Activated CD4-positive, alpha-beta T cell treated with anti-CD3 and anti-CD28 coated beads, Interleukin-2, Interleukin-6, amounts not matched to agents 100 ng/mL and 50 ng/mL, durations not matched to agents 16 hours and 8 hours (primary cell): ENCODE measurements at regions not wholly inside any gene's neighbourhood (a gene's known extent, or its start where the extent isn't known, plus 50 kb on each side); places are given as distances from the start of the nearest gene placed in this dataset.

Experiments
- DNase-seq: peaks from one replicate; pipeline ENCODE4 v3.0.0-alpha.2; 2020

DNA sequence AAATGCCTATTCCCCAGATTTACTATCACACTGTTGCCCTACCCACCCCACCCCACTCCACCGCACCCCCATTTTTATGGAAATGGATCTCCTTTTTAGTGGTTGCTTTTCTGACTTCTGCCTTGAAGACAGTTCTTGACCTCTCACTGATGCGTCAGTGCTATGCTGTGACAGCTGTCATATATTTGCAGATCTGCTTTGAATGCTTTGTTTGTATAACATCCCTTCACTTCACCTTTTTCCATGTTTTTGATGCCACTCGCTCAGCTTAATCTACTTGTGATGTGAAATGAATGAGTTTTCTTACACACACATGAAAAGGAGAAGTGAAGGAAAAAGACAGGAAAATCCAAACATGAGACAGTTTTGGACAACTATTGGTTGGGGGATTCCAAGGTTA is 731.0 kb downstream of the SLITRK6 start:
- DNase-seq, result no peak

DNA sequence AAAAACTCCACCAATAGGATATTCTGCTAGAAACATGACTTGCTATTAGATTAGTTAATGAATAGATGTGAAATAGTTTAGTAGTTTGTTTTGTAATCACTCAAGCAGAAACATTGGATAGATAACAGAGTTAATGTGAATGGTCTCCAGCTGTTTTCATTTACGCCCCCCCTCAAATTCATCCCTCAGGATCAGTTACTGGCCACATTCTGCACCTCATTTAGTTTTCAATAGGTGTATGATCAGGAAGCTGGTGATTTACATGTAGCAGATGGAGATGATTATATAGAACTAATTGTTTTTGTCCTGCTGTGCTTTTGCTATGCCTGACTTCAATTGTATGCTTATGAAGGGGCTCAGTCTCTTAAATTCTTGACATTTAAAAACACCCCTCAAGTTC is 759.0 kb downstream of the SLITRK6 start:
- DNase-seq, result no peak

DNA sequence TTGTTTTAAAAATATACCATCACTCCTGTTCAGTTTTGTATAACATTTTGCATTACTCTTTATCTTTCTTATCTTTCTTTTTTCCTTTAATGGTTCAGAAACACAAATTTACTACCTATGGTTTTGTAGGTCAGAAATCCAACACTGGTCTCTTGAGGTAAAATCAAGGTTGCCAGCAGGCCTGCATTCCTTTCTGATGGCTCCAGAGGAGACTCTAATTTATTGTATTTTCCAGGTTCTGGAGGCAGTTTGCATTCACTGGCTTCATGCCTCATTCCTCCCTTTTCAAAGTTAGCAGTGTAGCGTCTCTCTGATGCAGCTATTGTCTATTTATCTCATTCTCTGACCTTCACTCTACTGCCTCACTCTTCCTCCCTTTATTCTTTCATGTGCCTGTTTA is 767.4 kb downstream of the SLITRK6 start:
- DNase-seq, result no peak

DNA sequence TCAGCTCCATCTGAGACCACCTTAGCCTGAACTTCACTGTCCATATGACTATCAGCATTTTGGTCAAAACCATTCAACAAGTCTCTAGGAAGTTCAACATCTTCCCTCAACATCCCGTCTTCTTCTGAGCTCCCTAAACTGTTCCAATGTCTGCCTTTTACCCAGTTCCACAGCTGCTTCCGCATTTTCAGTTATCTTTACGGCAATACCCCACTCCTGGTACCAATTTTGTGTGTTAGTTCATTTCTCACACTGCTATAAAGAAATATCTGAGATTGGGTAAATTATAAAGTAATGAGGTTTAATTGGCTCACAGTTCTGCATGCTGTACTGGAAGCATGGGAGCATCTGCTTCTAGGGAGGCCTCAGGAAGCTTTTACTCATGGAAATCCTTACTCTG is 771.2 kb downstream of the SLITRK6 start:
- DNase-seq, result no peak

DNA sequence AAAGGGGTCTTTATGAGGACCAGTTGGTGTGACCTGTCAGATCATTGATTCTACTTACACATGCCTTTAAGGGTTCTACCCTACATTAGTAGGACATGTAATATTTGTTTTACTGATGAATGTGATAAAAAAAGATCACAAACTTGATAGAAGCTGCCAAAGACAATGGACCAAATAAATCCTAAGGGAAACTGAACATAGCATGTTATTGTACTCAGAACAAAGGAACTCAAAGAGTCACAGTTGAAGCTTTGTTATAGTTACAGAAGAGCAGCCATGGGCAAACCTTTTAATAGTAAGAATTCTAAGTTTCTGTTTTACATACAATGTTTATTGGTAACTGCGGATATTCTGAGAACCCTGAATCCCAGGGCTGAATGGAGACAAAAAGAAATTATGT is 780.1 kb downstream of the SLITRK6 start:
- DNase-seq, result no peak

DNA sequence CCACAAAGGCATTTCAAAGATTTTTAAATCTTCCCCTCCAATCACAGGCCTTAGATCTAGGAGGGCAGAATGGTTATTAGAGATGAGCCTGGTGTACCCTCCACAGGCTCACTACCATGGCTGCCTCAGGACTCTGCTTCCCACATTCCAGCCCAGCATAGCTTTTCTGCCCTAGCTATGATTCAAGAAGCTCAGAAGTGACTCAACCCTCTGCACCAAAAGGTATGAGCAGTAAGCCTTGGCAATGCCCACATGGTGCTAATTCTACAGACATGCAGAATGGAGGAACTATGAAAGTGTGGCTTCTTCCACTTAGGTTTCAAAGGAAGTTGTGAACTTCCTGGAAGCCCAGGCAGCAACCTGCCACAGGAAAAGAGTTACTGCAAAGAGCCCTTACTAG is 786.2 kb downstream of the SLITRK6 start:
- DNase-seq, result no peak

DNA sequence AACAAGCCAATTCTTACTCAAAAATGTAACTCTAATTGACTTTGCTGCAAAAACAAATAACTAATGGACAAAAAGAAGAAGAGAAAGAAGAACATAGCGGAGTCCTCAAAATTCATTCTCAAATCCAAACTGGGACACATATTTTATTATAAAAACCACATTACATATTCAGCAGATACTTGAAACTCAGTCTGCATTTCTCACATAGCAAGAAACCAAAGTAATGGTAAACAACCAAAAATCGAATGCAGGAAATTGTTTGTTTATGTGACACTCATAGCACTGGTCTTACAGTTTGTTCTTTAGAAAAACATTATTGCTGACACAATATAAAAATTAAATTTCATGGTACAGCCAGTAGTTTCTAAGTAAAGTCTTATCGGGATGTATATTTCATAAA is 789.8 kb downstream of the SLITRK6 start:
- no peak for DNase-seq

DNA sequence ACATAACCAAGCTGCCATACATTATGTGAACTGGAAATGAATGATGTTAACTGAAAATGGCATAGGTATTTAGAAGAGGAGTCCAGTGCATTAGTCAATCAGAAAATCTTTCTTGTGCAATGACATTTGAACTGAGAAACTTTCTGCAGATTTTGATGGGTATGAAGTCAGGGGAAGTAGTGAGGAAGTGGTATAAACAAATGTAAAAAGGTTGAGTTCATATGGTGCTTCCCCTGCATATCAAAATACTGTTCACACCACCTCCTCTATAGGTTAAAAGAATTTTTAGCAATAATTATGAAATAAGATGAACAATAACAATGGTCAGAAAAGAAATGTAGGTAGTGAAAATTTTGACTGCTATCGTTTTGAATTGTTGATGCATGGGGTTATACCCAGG is 800.0 kb downstream of the SLITRK6 start:
- DNase-seq, result no peak

DNA sequence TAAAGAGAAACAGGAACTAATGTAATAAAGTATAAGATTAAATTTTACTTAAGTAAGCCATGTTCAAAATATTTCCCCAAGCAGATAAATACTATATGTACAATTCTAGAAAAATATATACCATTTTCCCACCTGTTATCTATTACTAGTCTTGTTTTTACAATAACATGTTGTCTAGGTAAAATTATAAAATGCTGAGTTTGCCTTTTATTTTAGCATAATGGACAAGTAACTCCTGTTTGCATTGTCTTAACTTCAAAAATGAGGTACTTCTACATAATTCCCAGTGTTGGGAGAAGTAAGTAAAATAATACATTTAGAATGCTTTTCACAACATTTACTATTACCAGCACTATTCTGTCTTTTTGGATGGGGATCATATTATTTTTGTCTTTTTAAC is 800.5 kb downstream of the SLITRK6 start:
- DNase-seq, result no peak

DNA sequence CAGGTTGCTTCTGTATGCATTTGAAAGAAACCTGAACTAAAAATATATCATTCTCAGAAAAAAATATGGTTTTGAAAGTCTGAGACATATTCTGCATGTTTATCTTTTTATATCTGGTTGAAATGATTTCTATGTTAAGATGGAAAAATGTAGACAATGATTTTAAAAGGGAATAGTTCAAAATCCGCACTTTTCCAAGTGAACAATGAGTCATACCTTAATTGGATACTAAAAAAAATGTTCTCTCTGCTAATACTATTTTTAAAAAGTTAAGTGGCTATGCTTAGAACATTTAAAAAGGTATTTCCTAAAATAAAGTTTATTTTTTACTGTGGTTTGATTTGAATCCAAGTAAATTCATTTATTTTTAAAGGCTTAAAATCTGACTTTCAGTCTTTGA is 801.4 kb downstream of the SLITRK6 start:
- no peak for DNase-seq

DNA sequence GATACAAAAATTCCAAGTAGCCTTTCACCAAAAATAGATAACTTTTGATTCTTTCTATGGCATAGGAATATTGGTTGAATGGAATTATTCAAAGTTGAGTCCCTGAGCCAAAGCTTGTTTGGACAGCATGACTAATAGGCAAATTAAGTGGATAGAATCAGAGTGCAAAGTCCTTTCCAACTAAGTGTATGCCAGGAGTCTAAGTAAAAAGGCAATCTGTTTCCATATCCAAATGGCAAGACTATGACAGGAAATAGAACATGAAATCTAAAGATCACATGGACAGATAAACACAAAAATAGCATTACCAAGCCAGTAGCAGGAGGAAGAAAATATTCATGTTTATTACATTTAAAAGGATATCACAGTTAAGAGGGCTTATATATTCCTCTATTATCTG is 804.6 kb downstream of the SLITRK6 start:
- DNase-seq, result no peak

DNA sequence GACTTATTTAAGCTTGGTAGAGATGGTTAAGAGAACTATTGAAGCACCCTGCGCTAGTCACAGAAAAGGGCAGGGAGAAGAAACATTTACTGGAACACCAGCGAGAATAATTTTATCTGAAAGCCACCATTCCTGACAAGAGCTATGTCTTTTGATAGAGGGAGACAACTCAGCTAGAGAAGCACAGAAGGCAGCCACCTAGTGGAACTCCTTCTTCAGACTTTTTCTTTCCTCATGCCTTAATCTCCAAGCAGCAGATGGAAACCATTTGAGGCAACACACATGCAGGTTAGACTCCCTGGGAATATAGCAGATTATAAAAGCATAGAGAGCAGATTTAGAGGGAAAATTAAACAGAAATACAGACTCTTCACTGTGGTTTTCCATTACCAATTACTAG is 813.4 kb downstream of the SLITRK6 start:
- DNase-seq, result no peak

DNA sequence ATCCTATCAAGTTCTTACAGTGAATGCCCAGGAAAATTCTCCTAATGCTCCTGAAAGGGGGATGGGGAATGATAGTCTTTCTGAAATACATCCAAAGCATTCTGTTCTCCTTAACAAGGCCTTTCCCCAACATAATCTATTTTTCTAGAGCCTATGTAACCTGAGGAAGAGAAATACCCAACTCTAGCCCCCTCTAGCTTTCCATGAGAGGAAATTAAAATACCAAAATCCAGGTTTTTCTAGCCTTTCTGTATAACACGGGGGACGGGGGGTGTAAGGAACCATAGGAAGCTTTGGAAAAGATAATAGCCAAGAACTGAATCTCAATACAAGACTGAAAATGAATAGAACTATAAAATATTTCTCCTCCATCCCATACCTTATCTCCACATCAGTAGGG is 815.9 kb downstream of the SLITRK6 start:
- DNase-seq, result no peak

DNA sequence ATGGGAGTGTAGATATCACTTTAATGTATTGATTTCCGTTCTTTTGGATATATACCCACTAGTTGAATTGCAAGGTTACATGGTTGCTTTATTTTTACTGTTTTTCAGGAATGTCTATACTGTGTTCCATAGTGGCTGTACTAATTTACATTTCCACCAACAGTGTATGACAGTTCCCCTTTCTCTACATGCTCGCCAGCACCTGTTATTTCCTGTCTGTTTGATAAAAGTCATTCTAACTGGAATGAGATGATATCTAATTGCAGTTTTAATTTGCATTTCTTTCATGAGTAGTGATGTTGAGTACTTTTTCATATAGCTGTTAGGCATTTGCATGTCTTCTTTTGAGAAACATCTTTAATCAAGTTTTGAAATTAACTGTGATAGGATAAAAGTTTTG is 818.6 kb downstream of the SLITRK6 start:
- no peak for DNase-seq

DNA sequence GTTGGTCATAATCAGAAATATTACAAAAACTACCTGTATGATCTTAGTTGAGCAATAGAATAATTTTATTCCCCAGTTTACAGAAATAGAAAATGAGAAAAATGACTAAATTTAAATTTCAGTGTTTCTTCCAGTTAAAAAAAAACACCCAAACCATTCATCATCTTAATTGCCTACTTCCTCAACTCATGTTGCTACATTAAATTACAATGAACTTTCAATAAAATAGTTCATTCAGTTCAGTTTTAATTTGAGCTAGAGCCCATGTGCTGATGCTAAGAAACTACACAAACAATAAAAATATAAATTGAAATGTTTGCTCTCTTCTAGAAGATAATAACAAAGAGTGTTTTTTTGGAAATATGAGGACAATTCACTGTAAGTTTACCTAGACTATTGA is 820.4 kb downstream of the SLITRK6 start:
- DNase-seq, result no peak

DNA sequence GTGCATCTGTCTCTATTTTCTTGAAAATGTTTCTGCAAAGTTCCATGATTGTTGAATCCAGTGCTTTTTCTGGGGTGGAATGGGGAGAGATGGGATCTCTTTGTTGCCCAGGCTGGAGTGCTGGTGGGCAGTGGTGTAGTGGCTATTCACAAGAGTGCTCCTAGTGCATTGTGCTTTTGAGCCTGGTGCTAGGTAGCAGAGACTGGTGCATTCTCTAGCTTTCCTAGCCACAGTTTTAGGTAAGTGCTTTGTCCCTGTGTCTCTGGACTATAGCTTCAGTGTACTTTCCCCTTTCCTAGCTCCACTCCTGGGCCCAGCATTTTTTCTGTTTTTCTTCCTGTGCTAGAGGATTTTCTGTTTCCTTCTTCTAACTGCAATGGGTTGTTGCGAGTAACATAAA is 825.6 kb downstream of the SLITRK6 start:
- no peak for DNase-seq

DNA sequence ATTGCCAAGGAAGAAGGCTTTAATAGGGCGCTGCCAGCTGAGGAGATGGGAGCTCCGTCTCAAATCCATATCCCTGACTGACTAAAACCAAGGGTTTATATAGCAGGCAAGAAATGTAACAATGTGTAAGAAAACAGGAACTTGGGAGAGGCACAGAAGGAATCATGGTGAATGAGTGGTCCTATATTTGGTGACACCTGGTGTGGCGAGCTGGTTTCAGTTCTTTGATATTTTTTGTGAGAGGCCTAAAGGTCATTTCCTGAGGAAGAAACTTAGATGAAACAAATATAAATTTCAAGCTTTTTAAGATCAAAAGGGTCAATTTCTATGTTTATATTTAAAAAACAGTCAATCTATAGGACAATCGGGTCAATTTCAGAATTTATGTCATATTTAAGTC is 826.3 kb downstream of the SLITRK6 start:
- DNase-seq, result no peak

DNA sequence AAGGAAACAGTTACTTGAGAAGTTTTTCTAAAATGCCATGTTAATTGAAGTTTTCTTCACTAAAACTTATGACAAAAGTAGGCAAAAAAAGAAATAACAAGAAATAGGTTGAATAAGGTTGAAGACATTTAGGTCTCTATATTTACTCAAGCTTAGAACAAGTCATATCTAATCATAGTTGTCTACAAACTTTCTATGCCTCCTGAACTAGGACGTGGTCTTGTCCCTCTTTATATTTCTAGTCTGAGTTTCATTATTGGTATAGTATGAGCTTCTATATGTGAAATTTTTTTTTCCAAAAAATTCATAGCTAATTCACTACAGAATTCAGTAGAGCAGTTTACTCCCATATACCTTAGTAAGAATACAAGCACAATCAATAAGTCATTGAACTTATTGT is 836.4 kb downstream of the SLITRK6 start:
- no peak for DNase-seq

DNA sequence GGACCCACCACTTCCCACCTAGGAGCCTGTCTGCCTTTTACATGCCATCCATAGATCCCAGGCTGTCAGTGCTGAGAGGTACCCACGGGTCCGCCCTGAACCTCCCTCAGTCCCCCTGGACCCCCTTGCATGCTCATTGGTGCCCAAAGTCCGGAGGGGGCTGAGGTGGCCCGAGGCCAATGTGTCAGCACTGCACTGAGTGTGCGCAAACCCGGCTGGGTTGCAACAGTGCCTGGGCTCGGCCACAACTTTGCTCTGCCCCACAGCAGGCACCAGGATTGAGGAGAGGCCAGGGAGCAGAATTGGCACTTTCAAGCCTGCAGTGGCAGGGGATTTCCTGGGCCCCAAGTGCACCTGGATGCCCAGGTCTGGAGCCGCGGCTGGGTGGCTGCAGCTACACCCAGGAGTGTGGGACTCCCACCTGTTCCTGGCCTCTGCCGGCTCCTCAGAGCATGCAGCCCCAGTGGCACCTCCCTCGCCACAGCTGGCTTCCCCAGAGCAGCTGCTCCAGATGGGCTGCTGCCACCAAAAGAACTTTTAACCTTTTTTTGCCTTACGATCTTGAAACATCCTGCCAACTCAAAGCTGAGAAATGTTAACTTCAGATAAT is 837.0 kb downstream of the SLITRK6 start:
- no peak for DNase-seq

DNA sequence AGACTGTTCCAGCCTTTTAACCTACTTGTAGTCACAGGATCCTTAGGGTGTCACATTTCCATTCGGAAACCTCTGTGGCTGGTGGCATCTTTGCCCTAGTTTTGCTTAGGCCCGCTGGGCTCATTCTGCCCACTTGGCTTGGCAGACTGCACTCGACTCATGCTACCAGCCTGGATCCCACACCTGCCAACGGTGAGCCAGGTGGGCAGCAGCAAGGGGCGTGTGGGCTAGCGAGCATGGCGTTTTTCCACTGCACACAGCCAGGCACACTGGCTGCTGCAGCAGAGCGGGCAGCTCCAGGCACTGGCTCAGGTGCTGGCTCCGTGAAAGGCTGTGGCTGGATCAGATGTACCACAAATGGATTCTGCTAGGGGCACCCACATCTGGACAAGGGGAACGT is 838.2 kb downstream of the SLITRK6 start:
- no peak for DNase-seq

DNA sequence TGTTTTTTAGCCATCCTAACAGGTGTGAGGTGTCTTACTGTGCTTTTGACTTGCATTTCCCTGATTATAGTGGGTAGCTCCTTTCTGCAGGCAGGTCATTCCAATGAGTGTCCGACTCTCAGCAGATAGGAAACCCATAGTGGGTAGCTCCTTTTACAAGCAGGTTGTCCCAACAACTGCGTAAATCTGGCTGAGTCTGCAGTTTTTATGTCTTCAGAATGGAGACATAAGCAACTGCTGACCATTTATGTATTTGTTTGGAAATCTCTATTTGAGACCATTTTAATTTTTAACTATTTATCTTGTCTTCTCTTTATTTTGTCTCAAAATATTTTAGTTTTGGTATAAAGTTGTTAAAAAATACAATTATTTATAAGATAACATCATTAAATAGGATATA is 839.4 kb downstream of the SLITRK6 start:
- no peak for DNase-seq

DNA sequence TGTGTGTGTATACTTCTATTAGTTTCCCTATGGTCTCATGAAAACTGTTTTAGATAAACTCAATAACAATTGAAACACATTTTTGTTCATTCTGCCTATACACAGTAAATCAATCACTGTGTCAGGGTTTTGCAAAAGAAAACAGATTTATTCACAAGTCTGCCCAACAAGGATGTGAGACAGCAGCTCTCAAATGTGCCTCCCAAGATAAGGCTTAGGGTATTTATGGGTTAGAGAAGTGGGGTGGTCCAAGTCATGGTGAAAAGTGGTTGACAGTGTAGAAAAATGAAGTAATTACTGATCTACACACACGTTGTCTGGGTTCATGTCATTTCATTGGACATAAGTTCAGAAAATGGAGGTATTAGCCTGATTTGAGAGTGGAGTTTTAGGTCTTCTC is 844.6 kb downstream of the SLITRK6 start:
- no peak for DNase-seq

DNA sequence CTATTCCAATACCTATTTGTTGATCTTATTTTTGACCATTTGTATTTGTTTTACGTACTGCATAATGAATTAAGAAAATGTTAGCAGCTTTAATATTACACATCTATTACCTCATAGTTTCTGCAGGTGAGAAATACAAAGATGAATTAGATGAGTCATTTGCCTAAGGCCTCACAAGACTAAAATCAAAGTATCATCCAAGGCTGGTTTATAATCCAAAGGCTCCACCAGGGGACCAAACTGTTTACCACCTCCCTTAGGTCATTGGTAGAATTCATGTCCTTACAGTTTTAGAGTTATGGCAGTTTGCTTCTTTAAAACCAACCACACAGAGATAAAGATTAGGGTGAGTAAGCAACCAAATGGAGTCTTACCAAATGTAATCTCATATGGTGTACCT is 848.1 kb downstream of the SLITRK6 start:
- no peak for DNase-seq

DNA sequence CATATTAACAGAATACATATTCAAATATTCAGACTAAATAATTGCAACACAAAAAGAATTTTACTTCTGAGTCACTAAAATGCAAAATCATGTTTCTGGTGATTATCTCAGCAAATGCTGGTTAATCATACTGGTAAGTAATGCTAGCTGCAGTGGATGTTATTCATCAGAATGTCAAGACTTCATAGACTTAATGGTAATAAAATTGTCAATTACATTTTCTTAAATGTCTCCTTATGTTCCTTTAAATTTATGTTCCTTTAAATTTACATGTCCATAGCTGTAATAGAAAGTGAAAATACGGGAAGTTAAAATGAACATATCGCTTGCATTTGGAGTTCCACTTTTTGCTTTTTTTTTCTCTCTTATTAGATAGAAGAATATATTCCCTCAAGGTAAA is 853.0 kb downstream of the SLITRK6 start:
- no peak for DNase-seq

DNA sequence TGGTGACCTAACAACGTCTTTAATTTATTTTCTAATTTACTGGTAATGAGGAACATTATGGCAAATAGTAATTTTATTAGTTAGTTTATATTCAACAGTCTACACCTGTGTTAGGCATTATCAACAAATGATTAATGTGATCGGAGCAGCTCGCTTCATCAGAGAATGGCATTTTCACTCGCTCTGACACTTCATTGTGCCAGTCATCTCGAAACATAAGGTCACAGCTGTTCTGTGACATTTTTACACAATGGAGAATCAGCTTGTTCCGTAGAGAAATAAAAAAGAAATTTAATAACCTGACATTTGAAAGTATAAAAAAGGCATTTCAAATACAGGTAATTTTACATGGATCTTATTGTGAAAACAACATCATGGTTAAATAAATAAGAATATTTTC is 858.4 kb downstream of the SLITRK6 start:
- no peak for DNase-seq

DNA sequence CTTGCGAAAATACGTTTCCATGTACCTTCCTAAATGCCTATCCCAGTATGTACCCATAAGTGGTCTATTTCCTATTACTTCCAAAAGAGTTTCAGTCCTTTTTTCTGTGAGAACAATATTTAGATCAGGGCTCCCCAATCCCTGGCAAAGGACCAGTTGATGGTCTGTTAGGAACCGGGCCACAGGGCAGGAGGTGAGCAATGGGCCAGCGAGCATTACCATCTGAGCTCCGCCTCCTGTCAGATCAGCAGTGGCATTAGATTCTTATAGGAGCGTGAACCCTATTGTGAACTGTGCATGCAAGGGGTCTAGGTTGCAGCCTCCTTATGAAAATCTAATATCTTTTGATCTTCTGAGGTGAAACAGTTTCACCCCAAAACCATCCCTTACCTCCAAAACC is 859.1 kb downstream of the SLITRK6 start:
- no peak for DNase-seq
